Activated CD8-positive, alpha-beta memory T cell treated with anti-CD3 and anti-CD28 coated beads, Interleukin-2, amount 50 U/mL, for 48 hours (primary cell): ENCODE measurements at regions not wholly inside any gene's neighbourhood (a gene's known extent, or its start where the extent isn't known, plus 50 kb on each side); places are given as distances from the start of the nearest gene placed in this dataset.

ENCODE experiments used
- DNase-seq: peaks from one replicate; pipeline ENCODE4 v3.0.0-alpha.2; 2020

GRCh38 chr14:83988275-83988674 lies 1541.7 kb upstream of the FLRT2 start:
- DNase-seq: no peak

DNA sequence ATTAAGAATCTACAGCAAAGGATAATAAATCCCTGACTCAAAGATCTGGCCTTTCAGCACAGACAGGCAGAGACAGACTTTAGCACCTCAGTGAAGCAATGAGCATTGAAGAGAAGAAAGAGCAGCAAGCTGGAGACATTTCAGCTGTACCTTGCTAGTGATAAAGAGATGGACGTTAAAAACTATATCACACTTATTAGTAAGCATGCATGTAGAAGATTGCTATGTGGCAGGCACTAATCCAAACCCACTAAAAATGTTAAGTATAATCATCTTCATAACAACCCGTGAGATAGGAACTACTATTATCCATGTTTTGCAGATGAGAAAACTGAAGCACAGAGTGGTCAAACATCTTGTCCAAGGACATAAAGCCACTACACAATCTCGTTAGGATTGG lies 1538.3 kb upstream of the FLRT2 start:
- DNase-seq: no peak

GRCh38 chr14:83992857-83993256 lies 1537.1 kb upstream of the FLRT2 start:
- no peak for DNase-seq

DNA sequence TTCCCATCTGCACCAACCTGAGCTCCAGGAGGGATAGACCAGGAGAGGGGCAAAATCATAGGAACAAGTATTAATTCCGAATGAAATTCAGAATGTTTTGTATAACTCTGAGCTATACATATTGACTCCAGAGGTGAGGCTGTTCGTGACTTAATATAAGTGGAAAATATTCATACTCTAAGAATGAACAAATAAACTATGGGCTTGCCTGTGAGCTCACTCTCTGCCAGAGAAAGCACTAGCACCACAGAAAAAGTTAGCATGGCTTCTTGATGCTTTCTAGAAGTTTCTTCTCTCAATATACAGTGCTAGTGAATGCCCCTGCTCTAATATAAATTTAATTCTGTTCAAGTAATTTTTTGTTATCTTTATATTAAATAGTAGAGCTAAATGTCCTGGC lies 1536.4 kb upstream of the FLRT2 start:
- no peak for DNase-seq

DNA sequence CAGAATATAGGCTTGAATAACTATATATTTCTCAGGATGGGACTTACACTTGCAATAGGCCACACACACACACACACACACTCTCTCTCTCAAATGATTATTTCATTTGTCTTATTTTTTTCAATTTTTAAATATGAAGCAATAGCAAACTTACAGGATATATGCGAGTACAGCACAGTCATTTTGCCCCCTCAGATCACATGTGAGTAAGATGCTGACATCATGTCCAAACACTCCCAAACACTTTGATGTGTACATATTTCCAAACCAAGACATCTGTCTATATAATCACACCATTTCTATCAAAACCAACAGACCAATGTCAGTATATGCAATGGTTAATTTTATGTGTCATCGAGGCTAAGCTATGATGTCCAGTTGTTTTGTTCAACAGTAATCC lies 1535.9 kb upstream of the FLRT2 start:
- DNase-seq: no peak

- no peak for DNase-seq
These were observed 1528.9 kb upstream of the FLRT2 start for GRCh38 chr14:84001023-84001422.

- DNase-seq: no peak
These were observed 1526.6 kb upstream of the FLRT2 start for GRCh38 chr14:84003346-84003745.

GRCh38 chr14:84006643-84007155 lies 1523.2 kb upstream of the FLRT2 start:
- no peak for DNase-seq

DNA sequence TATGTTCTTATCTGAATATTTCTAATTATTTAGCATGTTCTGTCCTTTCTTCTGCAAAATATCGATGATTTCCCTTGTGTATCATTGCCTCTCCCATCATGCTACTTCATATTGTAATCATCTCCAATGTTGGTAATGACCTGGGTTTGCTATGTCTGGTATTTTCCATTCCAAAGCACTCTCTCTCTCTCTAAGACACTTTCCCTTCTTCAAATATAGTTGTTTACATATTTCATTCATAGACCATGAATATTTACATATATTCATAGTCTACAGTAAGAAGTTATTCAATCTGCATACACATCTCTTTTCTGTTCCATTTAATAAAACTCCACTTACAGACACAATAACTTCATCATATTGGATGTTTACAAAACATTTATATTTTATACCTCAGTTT lies 1516.5 kb upstream of the FLRT2 start:
- no peak for DNase-seq

DNA sequence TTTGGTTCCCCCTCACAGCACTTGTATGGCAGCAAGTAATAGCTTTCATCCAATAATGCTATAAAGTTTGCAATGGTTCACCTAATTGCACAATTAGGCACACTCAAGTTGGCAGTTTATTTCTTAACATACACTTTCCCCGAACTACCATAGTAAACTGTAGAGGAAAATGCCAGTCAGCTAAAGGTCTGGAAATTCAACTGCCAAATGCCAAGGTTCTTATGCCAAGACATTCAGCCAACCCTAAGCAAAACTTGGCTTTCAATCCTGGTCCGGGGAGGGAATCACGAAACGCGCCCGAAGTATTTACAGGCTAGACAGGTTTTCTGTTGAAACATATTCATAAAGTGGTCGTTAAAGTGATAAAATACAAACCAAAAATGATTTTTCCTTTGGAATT lies 1512.4 kb upstream of the FLRT2 start:
- DNase-seq: no peak

- DNase-seq: no peak
These were observed 1508.5 kb upstream of the FLRT2 start for GRCh38 chr14:84021433-84021832.

DNA sequence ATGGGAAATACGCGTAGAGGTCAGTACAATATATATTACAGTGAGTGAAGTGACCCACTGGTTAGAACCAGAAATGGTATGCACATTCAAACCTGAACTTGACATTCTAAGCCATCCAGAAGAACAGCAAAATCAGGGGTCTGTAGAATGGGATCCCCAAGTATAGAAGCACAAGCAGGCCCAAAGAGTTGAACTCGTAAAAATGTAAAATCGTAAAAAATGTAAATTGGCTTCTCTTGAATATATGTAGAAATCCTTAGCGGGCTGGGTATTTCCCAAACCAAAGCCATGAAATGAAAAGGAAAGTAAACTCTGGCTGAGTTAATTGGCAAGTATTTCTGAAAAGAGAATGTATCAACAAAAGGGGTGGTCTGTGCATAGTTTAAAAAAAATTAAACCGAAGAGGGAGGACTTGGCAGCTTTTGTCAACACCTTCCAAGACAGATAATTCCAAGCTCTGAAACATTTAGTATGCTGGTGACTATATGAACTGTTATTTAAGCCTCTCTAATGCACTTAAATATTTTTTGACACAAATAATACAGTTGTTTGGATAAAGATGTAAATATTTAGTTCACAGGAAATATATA lies 1505.6 kb upstream of the FLRT2 start:
- DNase-seq: no peak

DNA sequence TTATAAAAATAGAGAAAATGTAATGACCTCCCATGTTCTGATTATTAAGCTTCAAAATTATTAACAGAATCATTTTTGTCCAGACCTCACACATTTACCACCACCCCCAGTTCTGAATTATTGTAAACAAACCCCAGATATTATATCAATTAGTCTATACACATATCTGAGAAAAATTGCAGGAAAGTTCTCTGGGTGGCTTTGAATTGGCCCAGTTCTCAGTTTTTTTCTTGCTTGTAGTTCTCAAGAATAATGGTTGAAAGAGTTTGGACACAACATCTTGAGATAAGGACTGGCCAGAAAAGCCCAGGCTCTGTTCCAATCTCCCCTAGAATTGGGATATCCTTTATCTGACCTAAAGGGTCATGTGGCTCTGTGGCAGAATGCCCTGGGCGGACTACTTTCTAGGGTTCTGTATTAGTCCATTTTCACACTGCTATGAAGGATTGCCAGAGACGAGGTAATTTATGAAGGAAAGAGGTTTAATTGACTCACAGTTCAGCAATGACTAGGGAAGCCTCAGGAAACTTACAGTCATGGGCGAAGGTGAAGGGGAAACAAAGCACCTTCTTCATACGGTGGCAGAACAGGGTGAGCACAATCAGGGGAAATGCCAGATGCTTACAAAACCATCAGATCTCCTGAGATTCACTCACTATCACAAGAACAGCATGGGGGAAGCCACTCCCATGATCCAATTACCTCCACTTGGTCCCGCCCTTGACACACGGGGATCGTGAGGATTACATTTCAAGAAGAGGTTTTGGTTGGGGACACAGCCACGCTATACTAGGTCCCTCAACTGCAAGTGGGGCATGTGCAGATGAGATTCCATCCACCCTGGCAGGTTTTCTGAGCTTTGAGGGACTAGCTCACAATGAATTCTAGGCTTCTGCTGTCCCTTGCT lies 1504.6 kb upstream of the FLRT2 start:
- no peak for DNase-seq

- DNase-seq: no peak
These were observed 1502.6 kb upstream of the FLRT2 start for GRCh38 chr14:84027351-84027750.

DNA sequence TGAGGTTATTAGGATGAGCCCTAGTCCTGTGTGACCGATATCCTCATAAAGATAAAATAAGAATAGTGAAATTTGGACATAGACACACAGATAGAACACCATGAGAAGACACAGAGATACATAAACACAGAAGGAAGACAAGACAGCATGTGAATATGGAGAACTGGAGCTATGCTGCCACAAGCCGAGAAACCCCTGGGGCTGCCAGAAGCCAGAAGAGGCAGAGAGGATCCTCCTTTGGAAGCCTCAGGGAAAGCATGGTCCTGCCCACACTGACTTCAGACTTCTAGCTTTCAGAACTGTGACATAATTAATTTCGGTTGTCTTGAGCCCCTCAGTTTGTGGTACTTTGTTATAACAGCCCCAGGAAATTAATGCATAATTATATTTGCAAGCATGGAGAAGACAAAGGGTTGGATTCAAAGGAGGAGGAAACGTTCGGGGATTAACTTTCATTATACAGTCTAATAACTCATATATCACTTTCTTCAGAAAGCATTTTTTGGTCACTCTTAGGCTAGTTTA lies 1501.8 kb upstream of the FLRT2 start:
- no peak for DNase-seq

DNA sequence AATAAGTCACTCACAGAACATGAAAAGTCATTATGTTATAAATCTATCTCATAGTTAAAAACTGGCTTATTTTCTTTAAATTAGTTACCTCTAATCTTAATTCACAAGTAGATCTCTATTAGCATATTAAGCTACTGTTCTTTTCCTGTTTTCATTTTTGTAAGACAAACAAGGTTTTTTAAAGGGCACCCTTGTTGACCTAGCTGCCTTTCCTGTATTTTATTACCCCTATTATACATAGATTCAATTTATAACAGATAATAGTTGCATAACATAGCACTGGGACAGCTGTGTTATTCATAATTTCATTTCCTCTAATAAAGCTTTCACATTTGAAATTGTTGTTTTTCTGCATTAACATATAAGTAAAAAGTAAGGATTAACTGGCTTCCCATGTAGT lies 1500.7 kb upstream of the FLRT2 start:
- no peak for DNase-seq

GRCh38 chr14:84029720-84030119 lies 1500.2 kb upstream of the FLRT2 start:
- DNase-seq: no peak

- no peak for DNase-seq
These were observed 1493.1 kb upstream of the FLRT2 start for GRCh38 chr14:84036840-84037239.

DNA sequence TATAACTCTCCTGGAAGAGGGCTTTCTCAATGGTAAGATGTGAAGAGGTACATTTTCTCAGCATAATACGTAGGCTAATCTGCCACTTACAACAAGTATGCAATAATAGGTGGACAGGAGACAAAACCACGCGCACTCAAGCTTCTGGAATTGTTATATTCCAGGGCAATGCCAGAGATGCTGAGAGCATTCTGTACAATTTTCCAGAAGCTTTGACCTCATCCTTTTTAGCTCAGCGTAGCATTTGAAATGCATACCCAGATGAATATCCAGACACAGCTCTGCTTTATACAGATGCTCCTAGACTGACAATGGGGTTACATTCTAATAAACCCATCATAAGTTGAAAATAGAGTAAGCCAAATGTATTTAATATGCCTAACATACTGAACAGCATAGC lies 1492.4 kb upstream of the FLRT2 start:
- no peak for DNase-seq

GRCh38 chr14:84040101-84040500 lies 1489.8 kb upstream of the FLRT2 start:
- no peak for DNase-seq

GRCh38 chr14:84041421-84041820 lies 1488.5 kb upstream of the FLRT2 start:
- no peak for DNase-seq

DNA sequence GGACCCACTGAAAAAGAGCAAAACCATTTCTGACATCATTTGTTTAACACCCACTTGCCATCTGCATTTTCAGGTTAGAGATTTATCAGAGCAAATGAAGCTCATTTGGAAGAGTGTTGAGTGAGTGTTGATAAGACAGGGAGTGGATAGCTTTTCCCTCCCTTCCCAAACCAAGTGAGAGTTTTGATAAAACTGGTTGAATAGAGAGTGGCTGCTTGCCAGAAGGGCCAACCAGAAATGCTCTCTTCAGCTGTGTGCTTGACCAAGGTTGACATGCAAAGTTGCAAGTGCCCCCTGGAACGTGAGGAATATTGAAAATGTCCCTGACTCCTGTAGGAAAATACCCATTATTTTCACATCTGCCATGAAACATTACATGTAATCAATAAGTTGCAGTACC lies 1487.0 kb upstream of the FLRT2 start:
- no peak for DNase-seq

DNA sequence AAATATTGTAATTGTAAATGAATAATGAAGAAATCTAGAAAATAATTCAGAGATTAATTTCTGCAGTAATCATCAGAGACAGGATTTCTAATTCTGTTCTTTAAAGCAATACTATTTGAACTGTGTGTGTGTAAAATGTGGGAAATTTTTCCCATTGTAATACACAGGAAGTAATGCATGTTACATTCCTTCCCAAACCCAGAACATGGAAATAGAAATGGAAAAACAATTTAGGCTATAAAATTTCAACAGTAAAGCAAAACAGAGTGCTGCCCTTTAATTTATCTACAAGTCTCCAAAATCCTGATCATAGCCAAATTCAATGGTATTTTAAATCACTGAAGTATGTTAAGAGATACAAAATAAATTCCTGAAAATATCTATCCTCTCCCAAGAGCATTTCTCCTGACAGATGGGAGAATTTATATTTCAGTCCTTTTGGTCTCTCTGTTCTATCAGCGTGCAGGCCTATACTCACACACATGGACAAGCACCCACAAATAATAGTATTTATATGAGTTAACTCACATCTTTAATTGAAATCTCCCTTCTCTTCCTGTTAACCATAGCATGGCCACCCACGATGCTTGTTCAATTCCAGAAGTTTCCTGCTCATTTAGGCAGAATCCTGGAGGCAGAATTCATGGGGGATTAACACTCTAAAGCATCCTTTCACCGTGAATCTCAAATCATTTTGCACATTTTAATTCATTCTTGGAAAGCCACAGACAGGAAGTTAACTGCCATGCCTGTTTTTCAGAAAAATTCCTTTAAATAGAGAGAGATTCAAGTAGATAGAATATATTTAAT lies 1465.4 kb upstream of the FLRT2 start:
- DNase-seq: no peak
